ENCODE measurements at regions not wholly inside any gene's neighbourhood (a gene's known extent, or its start where the extent isn't known, plus 50 kb on each side); places are given as distances from the start of the nearest gene placed in this dataset.

DNA sequence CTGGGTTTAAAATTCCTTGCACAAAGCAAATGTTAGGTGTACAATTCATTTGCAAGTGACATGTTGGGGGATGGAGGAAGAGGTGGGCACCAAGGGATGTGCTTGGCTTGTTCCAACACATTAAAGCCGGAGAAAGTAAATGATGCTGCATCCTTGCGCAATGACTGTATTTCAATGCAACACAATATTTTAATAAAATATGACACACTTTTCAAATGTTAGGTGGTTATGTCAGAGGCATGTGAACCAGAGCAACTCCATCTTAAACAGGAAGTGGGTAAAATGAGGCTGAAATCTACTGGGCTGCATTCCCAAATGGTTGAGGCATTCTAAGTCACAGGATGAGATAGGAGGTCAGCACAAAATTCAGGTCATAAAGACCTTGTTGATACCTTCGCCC lies 53.6 kb upstream of the ARHGAP5 start:
- no peak for DNase-seq

DNA sequence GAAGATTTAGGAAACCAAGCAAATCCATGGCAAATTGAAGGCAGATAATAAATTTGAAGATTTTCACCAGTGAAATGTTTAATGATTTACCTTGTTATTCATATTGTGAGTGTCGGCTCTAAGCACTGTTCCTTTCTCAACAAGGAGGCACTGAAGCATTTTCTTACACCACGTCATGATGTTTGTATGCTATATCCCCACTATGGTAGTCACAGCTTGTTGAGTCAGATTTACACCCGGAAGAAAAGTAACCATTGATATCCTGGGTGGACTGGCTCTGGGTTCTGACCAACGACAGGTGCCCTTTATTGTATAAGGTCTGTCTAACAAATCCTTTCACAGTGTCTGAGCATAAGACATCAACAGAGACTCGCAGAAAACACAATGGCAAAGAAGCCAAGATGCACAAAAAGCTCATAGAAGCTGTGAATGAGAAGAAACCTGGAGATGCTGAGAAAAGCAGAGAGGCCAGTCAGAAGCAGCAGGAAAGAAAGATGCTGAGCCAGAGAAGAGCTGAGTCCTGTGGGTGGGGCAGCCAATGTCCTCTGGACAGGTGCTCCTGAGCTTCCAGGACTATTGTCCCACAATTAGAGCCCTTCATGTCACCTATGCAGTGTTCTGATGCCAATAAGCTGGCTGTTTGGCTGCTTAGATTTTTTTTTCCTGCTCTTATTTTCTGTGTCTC lies 49.7 kb upstream of the ARHGAP5 start:
- DNase-seq: no peak

All from fibroblast of skin of back (primary cell).